ENCODE measurements at regions not wholly inside any gene's neighbourhood (a gene's known extent, or its start where the extent isn't known, plus 50 kb on each side); places are given as distances from the start of the nearest gene placed in this dataset.

- TF ChIP-seq CTCF (conservative IDR thresholded peaks at IDR 0.05; ENCODE audit: low read length) (no peak), EZH2phosphoT487 (IDR thresholded peaks at IDR 0.05; ENCODE audit: borderline replicate concordance) (no peak)
These were observed 307.1 kb downstream of the MATN1 start for GRCh38 chr1:30416221-30416820.
